KOPT-K1 (cell line): ENCODE measurements at regions not wholly inside any gene's neighbourhood (a gene's known extent, or its start where the extent isn't known, plus 50 kb on each side); places are given as distances from the start of the nearest gene placed in this dataset.

Experiments used
- H3K27ac ChIP-seq: fragments of 200-600 bp; sonication (generic); 2 replicates; pipeline ENCODE4 v1.5.1; 2016; ENCODE audit warnings: antibody characterized with exemption, mild to moderate bottlenecking, low read depth, low read length; ENCODE audit not compliant: poor library complexity, severe bottlenecking
- H3K36me3 ChIP-seq: fragments of 200-600 bp; sonication (generic); 2 replicates; pipeline ENCODE4 v1.5.1; 2017; ENCODE audit warnings: antibody characterized with exemption, mild to moderate bottlenecking, low read length, moderate library complexity; ENCODE audit not compliant: insufficient read depth
- H3K9me3 ChIP-seq: fragments of 200-600 bp; sonication (generic); 2 replicates; pipeline ENCODE4 v1.5.1; 2017; ENCODE audit warnings: antibody characterized with exemption, low read length, mild to moderate bottlenecking; ENCODE audit not compliant: insufficient read depth, poor library complexity, severe bottlenecking

DNA sequence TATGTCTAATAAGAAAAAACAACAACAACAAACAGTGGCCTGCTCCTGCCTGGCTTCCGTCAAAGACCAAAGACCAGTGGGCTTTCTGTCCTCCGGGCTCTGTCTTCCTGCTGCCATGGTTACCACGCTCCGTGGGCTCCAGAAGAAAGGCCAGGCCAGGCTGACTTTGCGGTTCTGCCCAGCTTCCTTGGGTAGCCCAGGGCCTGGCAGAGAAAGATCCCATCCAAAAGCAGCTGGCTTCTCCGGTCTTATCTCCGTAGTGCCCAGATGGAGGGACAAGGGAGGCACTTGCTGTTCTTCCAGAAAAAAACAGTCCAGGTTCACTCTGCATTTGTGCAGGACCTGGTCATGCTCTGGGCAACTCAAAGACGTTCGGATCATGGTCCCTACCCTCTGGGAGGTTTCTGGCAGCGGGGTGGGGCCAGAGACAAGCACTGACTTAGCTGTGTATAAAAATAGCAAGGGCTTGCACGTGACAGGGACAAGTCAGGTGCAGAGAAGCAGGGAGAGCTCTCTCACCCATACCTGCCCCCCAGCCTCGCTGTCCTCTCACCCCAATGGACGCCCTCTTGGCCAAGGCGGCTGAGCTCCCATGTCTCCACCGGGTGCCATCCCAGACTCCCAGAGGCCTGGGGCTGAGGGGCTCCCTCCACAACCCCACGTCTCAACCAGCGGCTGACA, 212.2 kb downstream of the C9orf50 start:
- H3K27ac ChIP-seq: no peak overlapping the region
- no peaks in the 10 kb centered on the region for H3K36me3 ChIP-seq
- H3K9me3 ChIP-seq: no peaks in the 10 kb centered on the region

DNA sequence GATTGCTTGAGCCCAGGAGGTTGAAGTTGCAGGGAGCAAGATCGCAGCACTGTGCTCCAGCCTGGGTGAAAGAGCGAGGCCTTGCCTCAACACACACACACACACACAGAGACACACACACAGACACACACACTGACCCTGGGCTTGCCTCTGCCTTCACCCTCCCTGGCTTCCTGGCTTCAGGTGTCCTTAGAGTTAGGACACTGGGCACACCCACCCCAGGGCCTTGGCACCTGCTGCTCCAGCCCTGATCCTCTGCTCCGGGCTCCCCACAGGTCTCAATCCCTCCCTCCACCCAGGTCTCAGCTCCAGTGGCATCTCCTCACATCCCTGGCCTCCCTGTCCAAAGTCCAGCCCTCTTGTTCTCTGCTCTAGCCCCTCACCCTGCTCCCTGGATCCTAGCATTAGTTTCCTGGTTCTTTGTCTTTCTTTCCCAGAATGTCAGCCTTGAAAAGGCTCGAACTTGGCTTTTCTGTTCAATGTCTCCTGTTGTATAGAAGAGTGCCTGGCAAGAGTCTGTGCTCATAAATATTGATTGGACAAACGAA, 212.9 kb downstream of the C9orf50 start:
- Histone ChIP-seq H3K36me3 (no peaks in the 10 kb centered on the region), H3K27ac (no peak overlapping the region), H3K9me3 (no peaks in the 10 kb centered on the region)

DNA sequence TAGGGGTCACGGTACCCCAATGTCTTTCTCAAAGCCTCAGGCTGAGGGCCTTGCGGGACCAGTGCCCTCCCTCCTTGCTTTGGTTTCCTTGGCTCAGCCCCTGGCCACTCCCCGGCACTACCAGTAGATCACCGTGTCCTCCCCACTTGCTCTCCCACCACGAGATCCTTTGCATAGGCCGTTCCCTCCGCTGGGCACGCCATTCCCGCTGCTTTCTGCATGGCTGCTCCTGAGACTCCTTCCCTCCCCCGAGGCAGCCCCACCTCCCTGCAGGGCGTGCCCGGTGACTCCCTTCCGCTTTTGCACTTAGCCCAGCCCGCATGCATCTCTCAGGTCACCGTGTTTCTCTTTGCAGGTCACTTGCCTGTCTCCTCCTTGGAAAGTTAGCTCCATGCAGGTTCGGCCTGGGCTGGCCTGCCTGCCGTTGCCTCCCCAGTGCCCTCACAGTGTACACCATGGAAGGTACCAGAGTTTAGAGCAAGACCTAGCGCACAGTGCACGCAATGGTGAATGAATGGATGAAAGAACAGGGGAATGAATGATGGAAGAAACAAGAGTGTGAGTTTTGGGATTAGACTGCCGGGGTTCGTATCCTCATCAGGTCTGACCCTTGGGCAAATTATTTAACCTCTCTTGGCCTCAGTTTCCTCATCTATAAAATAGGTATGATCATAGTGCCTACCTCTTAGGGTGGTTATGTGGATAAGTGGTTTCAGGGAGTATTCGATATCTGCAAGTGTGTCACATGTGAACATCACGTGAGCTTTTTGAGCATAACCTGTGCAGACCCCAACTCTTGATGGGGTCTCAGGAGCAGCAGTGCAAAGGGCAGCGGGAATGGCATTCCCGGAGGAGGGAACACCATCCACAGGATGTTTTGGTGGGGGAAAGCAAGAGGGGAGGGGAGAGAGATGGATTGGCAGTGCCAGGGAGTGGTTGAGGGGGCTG, 214.3 kb downstream of the C9orf50 start:
- Histone ChIP-seq H3K36me3 (no peaks in the 10 kb centered on the region), H3K9me3 (no peaks in the 10 kb centered on the region), H3K27ac (no peak overlapping the region)

DNA sequence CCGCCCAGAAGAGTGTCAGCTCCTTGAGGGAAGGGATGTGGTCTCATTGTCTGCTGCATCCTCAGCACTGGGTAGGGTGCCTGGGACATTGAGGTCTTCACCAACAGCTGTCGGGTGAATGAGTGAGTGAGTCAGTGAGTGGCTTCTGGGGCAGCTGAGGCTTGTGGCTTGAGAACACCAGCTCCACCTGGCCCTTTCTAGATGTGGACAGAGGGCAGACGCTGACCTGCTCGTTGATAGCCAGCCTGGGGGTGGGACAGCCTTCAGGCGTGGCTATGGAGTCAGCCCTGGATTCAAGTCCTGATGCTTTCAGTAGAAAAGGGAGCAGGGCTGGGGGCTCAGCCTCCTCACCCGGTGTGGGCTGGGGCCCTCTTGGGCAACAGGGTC, 215.1 kb downstream of the C9orf50 start:
- no peaks in the 10 kb centered on the region for H3K9me3 ChIP-seq
- H3K27ac ChIP-seq: no peak overlapping the region
- no peaks in the 10 kb centered on the region for H3K36me3 ChIP-seq

DNA sequence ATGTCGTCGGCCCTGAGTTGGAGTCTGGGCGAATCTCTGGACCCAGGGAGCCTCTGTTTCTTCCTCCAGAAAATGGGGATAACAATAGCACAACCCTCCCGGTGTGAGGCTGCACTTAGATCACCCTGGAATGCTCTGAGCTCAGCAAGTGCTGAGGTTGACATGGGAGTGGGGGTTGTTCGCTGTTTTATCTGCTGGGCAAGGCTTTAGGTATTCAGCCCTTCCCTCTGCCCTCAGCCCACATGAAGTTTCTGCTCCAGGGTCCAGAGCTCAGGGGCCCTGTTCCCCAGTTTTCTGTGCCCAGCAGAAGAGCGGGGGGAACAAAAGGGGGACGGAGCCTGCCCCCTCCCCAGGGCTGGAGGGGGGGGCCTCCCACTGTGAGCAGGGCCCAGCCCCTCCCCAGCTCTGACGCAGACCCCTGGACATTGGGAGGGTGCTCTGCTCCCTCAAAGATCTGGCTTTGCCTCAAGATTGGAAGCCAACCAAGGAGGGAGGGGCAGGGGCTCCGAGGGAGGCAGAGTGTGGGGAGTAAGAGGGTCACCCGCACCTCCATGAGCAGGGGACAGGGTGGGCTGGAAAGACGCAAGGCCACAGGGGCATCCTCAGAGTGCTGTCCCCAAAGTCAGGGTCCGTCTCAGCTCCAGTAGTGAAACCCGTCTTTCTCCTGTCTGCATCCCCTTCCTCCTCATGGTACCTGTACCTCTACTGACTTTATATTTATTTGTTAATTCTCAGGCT, 215.6 kb downstream of the C9orf50 start:
- Histone ChIP-seq H3K27ac (no peak overlapping the region), H3K9me3 (no peaks in the 10 kb centered on the region), H3K36me3 (no peaks in the 10 kb centered on the region)

DNA sequence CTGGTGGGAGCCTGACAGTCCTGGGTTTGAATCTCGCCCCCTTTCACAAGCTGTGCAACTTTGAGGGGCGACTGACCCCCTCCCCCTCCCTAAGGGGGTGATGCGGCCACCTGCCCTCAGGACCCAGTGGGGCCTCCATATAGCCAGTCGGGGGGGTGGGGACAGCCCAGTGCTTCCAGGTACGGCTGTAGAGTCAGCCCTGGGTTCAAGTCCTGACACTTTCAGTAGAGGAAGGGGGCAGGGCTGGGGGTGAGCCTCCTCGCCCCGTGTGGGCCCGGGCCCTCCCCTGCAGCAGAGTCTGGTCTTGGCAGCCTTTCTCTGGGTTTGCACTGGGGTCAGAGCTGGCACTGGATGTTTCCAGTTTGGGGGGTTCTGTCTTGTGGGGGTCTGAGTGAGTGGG, 216.3 kb downstream of the C9orf50 start:
- Histone ChIP-seq H3K9me3 (no peaks in the 10 kb centered on the region), H3K36me3 (no peaks in the 10 kb centered on the region), H3K27ac (no peak overlapping the region)

DNA sequence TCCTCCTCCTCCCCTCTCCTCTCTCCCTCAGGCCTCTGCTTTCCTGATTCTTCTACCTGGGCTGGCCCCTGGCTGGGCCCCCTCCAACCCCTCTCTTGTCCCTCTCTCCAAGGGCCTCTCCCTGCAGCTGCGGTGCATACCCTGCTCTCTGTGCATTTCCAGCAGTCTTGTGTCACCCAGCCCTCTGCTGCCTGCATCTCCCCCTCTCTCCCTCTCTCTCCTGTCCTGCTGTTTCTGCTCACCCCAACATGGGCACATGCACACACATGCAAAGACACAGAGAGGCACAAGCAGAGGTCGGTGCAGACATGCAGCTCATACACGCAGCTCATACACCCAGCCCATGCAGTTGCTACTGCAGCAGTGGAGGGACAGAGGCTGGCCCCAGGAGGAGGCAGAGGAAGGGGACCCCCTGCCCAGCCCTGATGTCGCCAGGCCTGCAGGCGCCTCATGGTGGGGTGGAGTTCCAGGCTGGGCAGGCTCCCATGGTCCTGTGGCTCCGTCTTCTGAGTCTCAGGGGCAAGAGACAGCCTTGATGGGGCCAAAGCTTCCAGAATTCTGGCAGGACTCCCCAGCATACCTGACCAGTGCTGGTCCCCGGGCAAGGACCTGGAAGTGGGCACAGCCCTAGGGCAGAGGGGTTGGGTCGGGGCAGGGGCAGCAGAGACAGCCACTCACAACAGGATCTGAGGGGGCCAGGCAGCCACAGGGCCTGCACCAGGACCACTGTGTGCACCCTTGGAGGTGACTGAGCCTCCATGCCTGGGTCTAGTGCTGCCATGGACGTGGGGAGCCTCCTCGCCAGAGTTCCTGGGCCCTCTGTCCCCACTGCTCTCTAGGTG, 216.9 kb downstream of the C9orf50 start:
- no peaks in the 10 kb centered on the region for H3K36me3 ChIP-seq
- H3K27ac ChIP-seq: no peak overlapping the region
- H3K9me3 ChIP-seq: no peaks in the 10 kb centered on the region

DNA sequence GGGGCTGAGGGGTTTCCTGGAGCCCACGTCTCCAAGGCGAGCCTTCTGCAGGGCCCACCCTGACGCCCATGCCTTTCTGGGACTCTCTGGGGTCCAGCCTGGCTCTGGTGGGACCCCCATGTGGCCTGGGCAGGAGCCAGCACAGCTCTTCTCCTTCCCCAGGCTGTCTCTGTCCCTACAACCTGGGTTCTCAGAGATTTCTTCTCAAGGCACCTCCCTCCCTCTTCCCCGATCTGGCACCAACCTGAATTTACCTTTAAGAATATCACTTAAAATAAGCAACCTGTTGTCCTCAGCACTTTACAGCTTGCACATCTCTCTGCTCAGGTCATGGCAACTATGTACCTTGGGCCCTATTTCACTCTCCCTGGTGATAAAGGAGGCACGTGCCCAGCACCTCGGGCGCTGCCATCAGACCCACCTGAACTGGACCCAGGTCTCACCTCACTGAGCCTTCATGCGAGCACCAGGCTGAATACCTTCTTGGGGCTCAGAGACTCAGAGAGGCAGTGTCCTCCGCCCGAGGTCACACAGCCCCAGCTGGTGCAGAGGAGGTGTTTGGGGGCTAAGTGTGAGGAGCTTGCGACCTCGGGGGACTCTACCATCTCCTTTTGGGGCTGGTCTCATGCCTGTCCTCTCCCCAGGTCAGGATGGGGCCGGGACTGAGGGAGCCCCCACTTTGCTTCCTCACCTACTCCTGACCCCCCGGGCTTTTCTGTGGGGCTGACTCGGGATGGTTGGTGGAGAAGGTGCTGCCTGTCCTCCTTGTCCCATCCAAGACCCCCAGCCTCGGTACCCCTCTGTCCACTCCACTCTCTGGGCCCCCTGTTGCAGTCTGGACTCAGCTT, 217.7 kb downstream of the C9orf50 start:
- Histone ChIP-seq H3K9me3 (no peaks in the 10 kb centered on the region), H3K36me3 (no peaks in the 10 kb centered on the region), H3K27ac (no peak overlapping the region)

DNA sequence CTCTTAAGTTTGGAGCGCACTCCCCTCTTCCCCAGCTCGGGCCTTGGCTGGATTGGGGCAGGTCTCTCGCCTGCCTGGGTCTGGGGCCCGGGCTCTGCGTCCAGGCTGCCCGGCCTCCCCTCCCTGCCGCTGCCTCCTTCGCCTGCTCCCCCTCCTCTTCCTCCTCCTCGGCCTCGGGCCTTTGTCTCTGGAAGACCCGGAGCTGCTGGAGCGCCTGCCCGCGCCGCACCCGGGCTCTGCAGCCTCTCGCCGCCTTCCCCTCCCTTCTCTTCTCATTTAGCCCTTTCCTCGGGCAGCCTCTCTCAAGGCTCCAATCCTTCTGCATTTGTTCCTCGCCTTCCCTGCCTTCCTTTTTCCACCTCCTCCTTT, 218.5 kb downstream of the C9orf50 start:
- H3K36me3 ChIP-seq: no peaks in the 10 kb centered on the region
- no peak overlapping the region for H3K27ac ChIP-seq
- no peaks in the 10 kb centered on the region for H3K9me3 ChIP-seq

DNA sequence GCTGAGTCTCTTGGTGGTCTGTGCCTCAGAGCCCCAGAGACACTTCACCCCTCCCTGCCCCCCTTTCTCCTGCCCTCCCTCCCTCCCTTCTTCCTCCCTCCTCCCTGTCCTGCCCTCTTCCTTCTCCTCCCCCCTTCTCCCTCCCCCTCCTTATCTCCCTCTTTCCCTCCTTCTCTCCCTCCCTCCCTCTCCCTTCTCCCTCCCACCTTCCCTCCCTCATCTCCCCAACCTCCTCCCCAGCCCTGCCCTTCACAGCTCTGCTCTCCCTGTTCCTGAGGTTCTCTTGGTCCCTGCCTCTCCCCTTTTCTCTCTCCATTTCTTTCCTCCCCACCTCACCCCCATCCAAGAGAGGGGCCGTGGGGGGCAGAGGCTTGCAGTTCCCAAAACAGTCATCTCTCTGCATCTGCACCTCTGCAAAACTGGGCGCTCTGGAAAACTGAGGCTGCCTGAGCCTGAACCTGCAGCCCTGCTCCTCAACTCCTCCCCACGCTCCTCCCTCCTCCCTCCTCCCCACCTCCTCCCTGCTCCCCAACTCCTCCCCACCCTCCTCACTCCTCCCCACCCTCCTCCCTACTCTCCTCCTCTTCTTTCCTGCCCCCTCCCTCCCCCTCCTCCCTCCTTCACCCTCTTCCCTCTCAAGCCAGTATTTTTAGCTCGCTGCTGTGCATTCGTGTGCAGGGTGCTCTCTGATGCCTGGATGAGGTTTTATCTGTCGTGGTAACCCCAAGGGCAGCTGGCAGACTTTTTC, 219.1 kb downstream of the C9orf50 start:
- no peaks in the 10 kb centered on the region for H3K36me3 ChIP-seq
- no peak overlapping the region for H3K27ac ChIP-seq
- H3K9me3 ChIP-seq: no peaks in the 10 kb centered on the region

DNA sequence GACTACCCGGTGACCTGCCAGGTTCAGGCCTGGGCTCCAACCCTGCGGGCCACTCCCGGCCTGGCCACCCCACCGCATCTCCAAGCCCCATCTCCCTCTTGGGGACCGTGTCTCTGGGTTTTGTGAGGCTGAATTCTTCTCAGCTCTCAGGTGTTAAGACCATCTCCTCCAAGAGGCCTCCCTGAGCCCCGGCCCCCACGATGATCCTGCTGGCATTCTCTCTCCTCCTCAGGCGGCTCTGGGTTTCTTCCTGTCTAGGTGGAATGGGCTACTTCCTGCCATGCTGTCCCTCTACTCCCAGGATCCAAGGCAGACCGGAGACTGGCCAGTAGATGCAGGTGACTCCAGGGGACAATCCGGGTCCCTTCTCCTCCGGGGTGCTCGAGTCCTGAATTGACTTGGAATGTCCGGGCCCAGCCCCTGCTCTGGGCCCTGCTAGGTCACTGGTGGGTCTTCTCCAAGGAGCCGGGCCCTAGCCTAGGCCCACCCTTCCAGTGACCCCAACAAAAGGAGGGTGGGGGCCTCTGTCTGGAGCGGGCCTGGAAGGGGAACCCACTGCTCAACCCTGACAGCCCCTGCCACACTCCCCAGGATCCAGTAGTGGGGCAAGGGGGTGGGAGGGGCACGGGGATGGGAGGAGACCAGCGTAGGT, 219.8 kb downstream of the C9orf50 start:
- H3K36me3 ChIP-seq: no peaks in the 10 kb centered on the region
- H3K9me3 ChIP-seq: no peaks in the 10 kb centered on the region
- H3K27ac ChIP-seq: no peak overlapping the region

DNA sequence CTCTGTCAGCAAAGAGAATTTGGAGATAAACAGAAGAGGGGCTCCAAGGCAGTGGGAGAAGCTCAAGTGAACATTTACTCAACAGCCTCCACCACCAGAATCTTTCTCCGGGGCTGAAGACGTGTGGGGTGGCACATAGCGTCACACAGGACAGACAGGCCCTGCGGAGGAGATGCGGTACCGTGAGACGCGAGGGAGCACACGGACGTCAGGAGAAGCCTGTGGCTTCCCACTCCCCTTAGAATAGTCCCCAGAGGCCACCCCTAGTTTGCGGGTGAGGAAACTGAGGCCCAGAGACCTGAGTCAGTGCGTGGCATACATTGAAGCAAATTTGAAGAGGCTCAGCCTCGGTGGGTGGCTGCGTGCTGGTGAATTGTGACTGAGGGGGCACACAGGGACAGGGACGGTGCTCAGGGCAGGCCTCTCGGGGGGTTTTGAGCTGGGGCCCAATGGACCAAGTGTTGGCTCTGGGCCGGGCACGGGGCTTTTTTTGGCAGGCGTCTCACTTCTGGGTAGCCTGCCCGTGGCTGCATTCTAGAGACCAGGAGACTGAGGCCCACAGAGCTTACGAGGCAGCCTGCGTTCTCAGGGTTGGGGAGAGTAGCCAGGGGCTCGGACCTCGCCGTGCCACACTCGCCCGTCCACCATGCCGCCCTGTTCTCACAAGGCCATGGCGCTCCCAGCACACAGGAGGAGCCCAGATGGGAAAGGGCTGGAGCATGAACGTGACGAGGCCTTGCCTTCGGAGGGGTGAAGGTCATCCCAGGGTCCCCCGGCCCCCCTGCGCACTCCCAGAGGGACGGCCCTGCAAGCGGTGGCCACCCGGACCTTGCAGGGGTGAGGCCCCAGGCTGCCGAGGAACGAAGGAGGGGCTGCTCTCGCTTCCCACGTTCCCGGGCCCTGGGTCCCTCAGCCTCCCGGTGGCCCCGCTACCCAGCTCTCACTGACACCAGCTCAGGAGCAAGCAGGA, 220.6 kb downstream of the C9orf50 start:
- Histone ChIP-seq H3K36me3 (no peaks in the 10 kb centered on the region), H3K9me3 (no peaks in the 10 kb centered on the region), H3K27ac (no peak overlapping the region)
